ENCODE measurements at regions not wholly inside any gene's neighbourhood (a gene's known extent, or its start where the extent isn't known, plus 50 kb on each side); places are given as distances from the start of the nearest gene placed in this dataset.
"Not testable (repeated sequence)": the region's sequence is repeated elsewhere in the genome, so short reads cannot be mapped to it uniquely, and the experiment has no call there.

GRCh38 chr1:229167318-229167717, 103.6 kb upstream of the RAB4A start:
- WGBS, 2 donors (ENCODE audit: low coverage in 1 of 2), result 70 to 100% methylated on average over 1 to 4 of the region's 4 CpGs
- no peak for ATAC-seq
- no peaks in the 10 kb centered on the region for H3K36me3 ChIP-seq

GRCh38 chr1:229169399-229169798, 101.5 kb upstream of the RAB4A start:
- TF ChIP-seq POLR2A (IDR thresholded peaks at IDR 0.05), result no peak
- no peak for TF ChIP-seq CTCF (IDR thresholded peaks at IDR 0.05)
- no peak for TF ChIP-seq POLR2AphosphoS5 (IDR thresholded peaks at IDR 0.05)
- TF ChIP-seq EP300 (IDR thresholded peaks at IDR 0.05), result no peak
- Histone ChIP-seq H3K36me3 (no peaks in the 10 kb centered on the region), H3K27me3 (no peaks in the 10 kb centered on the region), H3K4me3 (no peak overlapping the region), H3K27ac (no peak overlapping the region), H3K4me1 (peaks cover 0 to 11% (median 4%) of the 10 kb centered on the region in 3 donors), H3K9me3 (no peaks in the 10 kb centered on the region)
- ATAC-seq, result no peak
- WGBS, 2 donors (ENCODE audit: low coverage in 1 of 2), result 100% methylated on average over 1 of the region's 1 CpG; no CpG with 5 or more reads in 1 of the 2 donors

More at GRCh38 chr1:229167318-229167717, 103.6 kb upstream of the RAB4A start:
- H3K27ac ChIP-seq, result no peak overlapping the region
- H3K27me3 ChIP-seq, result no peaks in the 10 kb centered on the region
- TF ChIP-seq EP300 (IDR thresholded peaks at IDR 0.05) (no peak), POLR2A (IDR thresholded peaks at IDR 0.05) (no peak), CTCF (IDR thresholded peaks at IDR 0.05) (no peak), POLR2AphosphoS5 (IDR thresholded peaks at IDR 0.05) (no peak)
- no peak overlapping the region for H3K4me3 ChIP-seq
- H3K4me1 ChIP-seq, result peaks cover 0 to 24% (median 4%) of the 10 kb centered on the region in 3 donors
- H3K9me3 ChIP-seq, result no peaks in the 10 kb centered on the region

GRCh38 chr1:229170274-229170673, 100.6 kb upstream of the RAB4A start:
- H3K27me3 ChIP-seq, result no peaks in the 10 kb centered on the region
- no peak for ATAC-seq
- no peak for TF ChIP-seq POLR2AphosphoS5 (IDR thresholded peaks at IDR 0.05)
- TF ChIP-seq CTCF (IDR thresholded peaks at IDR 0.05), result no peak
- TF ChIP-seq EP300 (IDR thresholded peaks at IDR 0.05), result no peak
- TF ChIP-seq POLR2A (IDR thresholded peaks at IDR 0.05), result no peak
- no peaks in the 10 kb centered on the region for H3K9me3 ChIP-seq
- H3K4me1 ChIP-seq, result peaks cover 0 to 3% (median 0%) of the 10 kb centered on the region in 3 donors
- 50 to 75% methylated on average over 1 to 5 of the region's 12 CpGs for WGBS, 2 donors (ENCODE audit: low coverage in 1 of 2)
- H3K27ac ChIP-seq, result no peak overlapping the region
- no peaks in the 10 kb centered on the region for H3K36me3 ChIP-seq
- no peak overlapping the region for H3K4me3 ChIP-seq

GRCh38 chr1:229170778-229171505, 100.0 kb upstream of the RAB4A start:
- Histone ChIP-seq H3K9me3 (no peaks in the 10 kb centered on the region), H3K27me3 (no peaks in the 10 kb centered on the region), H3K36me3 (no peaks in the 10 kb centered on the region), H3K4me1 (no peaks in the 10 kb centered on the region), H3K27ac (no peak overlapping the region), H3K4me3 (no peak overlapping the region)
- 77 to 89% methylated on average over 5 to 8 of the region's 8 CpGs for WGBS, 2 donors (ENCODE audit: low coverage in 1 of 2)
- no peak for ATAC-seq
- TF ChIP-seq EP300 (IDR thresholded peaks at IDR 0.05), result no peak

DNA sequence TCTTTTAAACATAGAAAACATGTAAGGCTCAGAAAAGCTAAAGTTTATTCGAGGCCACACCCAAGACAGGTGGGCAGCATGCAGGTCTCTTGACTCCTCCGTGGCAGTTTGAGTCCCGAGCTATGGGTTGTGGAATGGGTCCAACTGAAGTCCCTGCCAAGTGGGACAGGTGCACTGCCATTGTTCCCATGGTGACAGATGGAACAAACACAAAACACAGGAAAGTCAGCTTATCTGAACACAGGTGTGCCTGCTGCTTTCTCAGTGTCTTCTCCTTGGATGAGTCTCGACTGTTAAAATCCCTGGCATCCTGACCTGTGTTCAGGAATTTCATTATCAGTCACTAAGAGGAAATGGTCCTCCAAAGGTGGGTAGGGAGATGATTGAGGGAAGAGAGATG, 99.0 kb upstream of the RAB4A start:
- no peak for TF ChIP-seq POLR2AphosphoS5 (IDR thresholded peaks at IDR 0.05)
- TF ChIP-seq CTCF (IDR thresholded peaks at IDR 0.05), result no peak
- no peak for TF ChIP-seq EP300 (IDR thresholded peaks at IDR 0.05)
- no peak for TF ChIP-seq POLR2A (IDR thresholded peaks at IDR 0.05)
- Histone ChIP-seq H3K27ac (no peak overlapping the region), H3K36me3 (no peaks in the 10 kb centered on the region), H3K4me1 (no peaks in the 10 kb centered on the region), H3K4me3 (no peak overlapping the region), H3K9me3 (no peaks in the 10 kb centered on the region), H3K27me3 (no peaks in the 10 kb centered on the region)
- no peak for ATAC-seq
- 75% methylated on average over 2 of the region's 4 CpGs; no CpG with 5 or more reads in 1 of the 2 donors for WGBS, 2 donors (ENCODE audit: low coverage in 1 of 2)

DNA sequence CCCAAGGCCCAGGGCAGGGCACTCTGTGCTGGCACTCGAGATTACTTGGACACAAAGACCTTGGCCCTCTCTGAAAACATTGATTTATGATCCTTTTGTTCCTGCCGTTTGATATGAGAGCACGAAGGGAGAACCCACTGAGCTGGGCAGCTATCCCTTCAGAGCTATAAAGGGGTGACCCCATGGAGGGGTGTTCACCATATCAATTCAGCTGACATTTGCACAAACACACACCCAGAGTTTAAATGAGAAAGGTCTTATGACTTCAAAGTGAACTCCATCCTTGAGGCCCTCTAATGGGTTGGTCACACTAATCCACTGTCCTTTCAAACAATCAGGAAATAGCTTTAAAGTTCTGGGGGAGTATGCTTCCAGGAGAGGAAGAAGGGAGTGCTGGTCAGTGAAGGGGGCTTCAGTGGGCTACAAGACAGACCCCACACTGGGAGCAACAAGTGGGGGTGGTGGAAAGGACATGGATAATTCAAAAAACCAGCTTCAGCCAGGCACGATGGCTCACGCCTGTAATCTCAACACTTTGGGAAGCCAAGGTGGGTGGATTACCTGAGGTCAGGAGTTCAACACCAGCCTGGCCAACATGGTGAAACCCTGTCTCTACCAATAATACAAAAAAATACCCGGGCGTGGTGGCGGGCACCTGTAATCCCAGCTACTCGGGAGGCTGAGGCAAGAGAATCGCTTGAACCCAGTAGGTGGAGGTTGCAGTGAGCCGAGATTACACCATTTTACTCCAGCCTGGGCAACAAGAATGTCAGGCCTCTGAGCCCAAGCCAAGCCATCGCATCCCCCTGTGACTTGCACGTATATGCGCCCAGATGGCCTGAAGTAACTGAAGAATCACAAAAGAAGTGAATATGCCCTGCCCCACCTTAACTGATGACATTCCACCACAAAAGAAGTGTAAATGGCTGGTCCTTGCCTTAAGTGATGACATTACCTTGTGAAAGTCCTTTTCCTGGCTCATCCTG, 97.1 kb upstream of the RAB4A start:
- 78% methylated on average over 10 of the region's 14 CpGs; no CpG with 5 or more reads in 1 of the 2 donors for WGBS, 2 donors (ENCODE audit: low coverage in 1 of 2)
- not testable (repeated sequence) for H3K4me3 ChIP-seq, H3K27ac ChIP-seq, H3K9me3 ChIP-seq, ATAC-seq, H3K4me1 ChIP-seq, H3K36me3 ChIP-seq, H3K27me3 ChIP-seq

- H3K4me3 ChIP-seq, H3K4me1 ChIP-seq, H3K27ac ChIP-seq, ATAC-seq, H3K27me3 ChIP-seq, H3K9me3 ChIP-seq, H3K36me3 ChIP-seq: not testable (repeated sequence)
- 88 to 95% methylated on average over 8 to 10 of the region's 11 CpGs for WGBS, 2 donors (ENCODE audit: low coverage in 1 of 2)
Observed at GRCh38 chr1:229175297-229175696, 95.6 kb upstream of the RAB4A start.

DNA sequence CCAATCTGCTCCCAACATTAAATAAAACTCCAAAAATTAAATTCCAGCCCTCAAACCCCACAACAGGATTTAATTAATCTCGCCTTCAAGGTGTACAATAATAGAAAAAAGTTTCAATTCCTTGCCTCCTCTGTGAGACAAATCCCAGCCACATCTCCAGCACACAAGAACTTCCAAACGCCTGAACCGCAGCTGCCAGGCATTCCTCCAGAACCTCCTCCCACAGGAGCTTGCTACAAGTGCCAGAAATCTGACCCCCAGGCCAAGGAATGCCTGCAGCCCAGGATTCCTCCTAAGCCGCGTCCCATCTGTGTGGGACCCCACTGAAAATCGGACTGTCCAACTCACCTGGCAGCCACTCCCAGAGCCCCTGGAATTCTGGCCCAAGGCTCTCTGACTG, 94.5 kb upstream of the RAB4A start:
- WGBS, 2 donors (ENCODE audit: low coverage in 1 of 2), result 53 to 60% methylated on average over 1 to 6 of the region's 6 CpGs
- not testable (repeated sequence) for H3K36me3 ChIP-seq, H3K4me1 ChIP-seq, H3K9me3 ChIP-seq, H3K4me3 ChIP-seq, H3K27me3 ChIP-seq, ATAC-seq, H3K27ac ChIP-seq
